GM12864 (cell line): ENCODE measurements at regions not wholly inside any gene's neighbourhood (a gene's known extent, or its start where the extent isn't known, plus 50 kb on each side); places are given as distances from the start of the nearest gene placed in this dataset.

Experiments
- DNase-seq: peaks from one replicate; pipeline ENCODE4 v3.0.0-alpha.2; 2011; ENCODE audit warnings: low read depth
- H3K4me3 ChIP-seq: 2 replicates; pipeline ENCODE4 v1.5.1; 2011; ENCODE audit warnings: mild to moderate bottlenecking, low read depth, low read length, control low read depth
- CTCF ChIP-seq: IDR thresholded peaks from 2 replicates; pipeline ENCODE4 v1.5.1; 2011; ENCODE audit warnings: low read depth, mild to moderate bottlenecking, moderate library complexity, low read length, control low read depth, inconsistent platforms; ENCODE audit errors: missing control alignments

GRCh38 chr5:178785999-178786398 is 55.5 kb upstream of the ZNF354A start:
- TF ChIP-seq CTCF = no peak
- no peak overlapping the region for H3K4me3 ChIP-seq
- no peak for DNase-seq

GRCh38 chr5:178784391-178784790 is 53.9 kb upstream of the ZNF354A start:
- no peak for DNase-seq
- TF ChIP-seq CTCF = no peak
- H3K4me3 ChIP-seq = no peak overlapping the region

GRCh38 chr5:178781936-178782335 is 51.5 kb upstream of the ZNF354A start:
- no peak for DNase-seq
- H3K4me3 ChIP-seq = no peak overlapping the region
- TF ChIP-seq CTCF = no peak

GRCh38 chr5:178780581-178781498 is 50.4 kb upstream of the ZNF354A start:
- TF ChIP-seq CTCF = no peak
- no peak for DNase-seq
- no peak overlapping the region for H3K4me3 ChIP-seq
